ENCODE measurements at regions not wholly inside any gene's neighbourhood (a gene's known extent, or its start where the extent isn't known, plus 50 kb on each side); places are given as distances from the start of the nearest gene placed in this dataset.

- TF ChIP-seq, protein P1, sequence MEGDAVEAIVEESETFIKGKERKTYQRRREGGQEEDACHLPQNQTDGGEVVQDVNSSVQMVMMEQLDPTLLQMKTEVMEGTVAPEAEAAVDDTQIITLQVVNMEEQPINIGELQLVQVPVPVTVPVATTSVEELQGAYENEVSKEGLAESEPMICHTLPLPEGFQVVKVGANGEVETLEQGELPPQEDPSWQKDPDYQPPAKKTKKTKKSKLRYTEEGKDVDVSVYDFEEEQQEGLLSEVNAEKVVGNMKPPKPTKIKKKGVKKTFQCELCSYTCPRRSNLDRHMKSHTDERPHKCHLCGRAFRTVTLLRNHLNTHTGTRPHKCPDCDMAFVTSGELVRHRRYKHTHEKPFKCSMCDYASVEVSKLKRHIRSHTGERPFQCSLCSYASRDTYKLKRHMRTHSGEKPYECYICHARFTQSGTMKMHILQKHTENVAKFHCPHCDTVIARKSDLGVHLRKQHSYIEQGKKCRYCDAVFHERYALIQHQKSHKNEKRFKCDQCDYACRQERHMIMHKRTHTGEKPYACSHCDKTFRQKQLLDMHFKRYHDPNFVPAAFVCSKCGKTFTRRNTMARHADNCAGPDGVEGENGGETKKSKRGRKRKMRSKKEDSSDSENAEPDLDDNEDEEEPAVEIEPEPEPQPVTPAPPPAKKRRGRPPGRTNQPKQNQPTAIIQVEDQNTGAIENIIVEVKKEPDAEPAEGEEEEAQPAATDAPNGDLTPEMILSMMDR (IDR thresholded peaks at IDR 0.05 in 4 of 5, conservative IDR thresholded peaks at IDR 0.05 in 1 of 5), result no peak
- TF ChIP-seq POLR2A (IDR thresholded peaks at IDR 0.05), result no peak
Measured at GRCh38 chr18:44028109-44028508, 652.6 kb upstream of the SETBP1 start.
